Mesenchymal stem cell (in vitro differentiated cells and primary cell): ENCODE measurements at regions not wholly inside any gene's neighbourhood (a gene's known extent, or its start where the extent isn't known, plus 50 kb on each side); places are given as distances from the start of the nearest gene placed in this dataset.

Experiments used
- DNase-seq: peaks from one replicate; pipeline ENCODE4 v3.0.0-alpha.2; 2013
- H2AFZ ChIP-seq: one replicate; pipeline ENCODE4 v1.6.1; 2013; ENCODE audit warnings: low read depth, mild to moderate bottlenecking, control low read depth, inconsistent platforms, low read length, moderate library complexity
- H2AK5ac ChIP-seq: 2 replicates; pipeline ENCODE4 v1.6.1; 2013; ENCODE audit warnings: low read length, moderate library complexity, mild to moderate bottlenecking, inconsistent platforms; ENCODE audit not compliant: severe bottlenecking
- H2BK120ac ChIP-seq: one replicate; pipeline ENCODE4 v1.6.1; 2013; ENCODE audit warnings: low read depth, mild to moderate bottlenecking, inconsistent platforms, low read length, moderate library complexity
- H2BK12ac ChIP-seq, 2 experiments: one replicate each; pipeline ENCODE4 v1.6.1; 2013; ENCODE audit warnings: inconsistent platforms in 2 of 2, low read length in 2 of 2, mild to moderate bottlenecking in 2 of 2, moderate library complexity in 2 of 2, control low read depth in 1 of 2
- H2BK15ac ChIP-seq: one replicate; pipeline ENCODE4 v1.6.1; 2013; ENCODE audit warnings: mild to moderate bottlenecking, low read depth, inconsistent platforms; ENCODE audit not compliant: poor library complexity, severe bottlenecking
- H2BK5ac ChIP-seq: 2 replicates; pipeline ENCODE4 v1.6.1; 2013; ENCODE audit warnings: low read depth, mild to moderate bottlenecking, low read length, control low read depth, inconsistent platforms; ENCODE audit not compliant: poor library complexity, severe bottlenecking
- H3K14ac ChIP-seq, 2 experiments: one replicate each; pipeline ENCODE4 v1.6.1; 2013; ENCODE audit warnings: inconsistent platforms in 2 of 2, low read length in 2 of 2, control low read depth in 1 of 2, mild to moderate bottlenecking in 1 of 2, moderate library complexity in 1 of 2
- H3K18ac ChIP-seq, 2 experiments: one replicate each; pipeline ENCODE4 v1.6.1; 2013; ENCODE audit warnings: inconsistent platforms in 2 of 2, low read length in 2 of 2, control low read depth in 1 of 2, low read depth in 1 of 2, mild to moderate bottlenecking in 1 of 2
- H3K23ac ChIP-seq, 2 experiments: one replicate each; pipeline ENCODE4 v1.6.1; 2013; ENCODE audit warnings: inconsistent platforms in 2 of 2, low read length in 2 of 2, mild to moderate bottlenecking in 2 of 2, moderate library complexity in 2 of 2, control low read depth in 1 of 2
- H3K27ac ChIP-seq: 2 replicates; pipeline ENCODE4 v1.5.1; 2013; ENCODE audit warnings: mild to moderate bottlenecking, moderate library complexity, low read length, control low read depth, inconsistent platforms; ENCODE audit not compliant: poor library complexity, severe bottlenecking
- H3K27me3 ChIP-seq, 2 experiments: 2 replicates each; pipeline versions ENCODE4 v1.6.1 to v1.7.0; 2013; ENCODE audit warnings: low read length in 2 of 2, mild to moderate bottlenecking in 2 of 2, moderate library complexity in 2 of 2, control low read depth in 1 of 2, inconsistent platforms in 1 of 2; ENCODE audit not compliant: control insufficient read depth in 1 of 2, insufficient read depth in 1 of 2
- H3K36me3 ChIP-seq, 2 experiments: 2 replicates each; pipeline versions ENCODE4 v1.6.1 to v1.7.0; 2013; ENCODE audit warnings: low read length in 2 of 2, control low read depth in 1 of 2, inconsistent platforms in 1 of 2, low read depth in 1 of 2, mild to moderate bottlenecking in 1 of 2; ENCODE audit not compliant: insufficient read depth in 2 of 2, control insufficient read depth in 1 of 2
- H3K4ac ChIP-seq, 2 experiments: one replicate each; pipeline ENCODE4 v1.6.1; 2013; ENCODE audit warnings: inconsistent platforms in 2 of 2, low read length in 2 of 2, mild to moderate bottlenecking in 2 of 2, moderate library complexity in 2 of 2, control low read depth in 1 of 2, low read depth in 1 of 2
- H3K4me1 ChIP-seq: 2 replicates; pipeline ENCODE4 v1.6.1; 2013; ENCODE audit warnings: low read depth, low read length, control low read depth; ENCODE audit not compliant: control insufficient read depth, insufficient read depth
- H3K4me2 ChIP-seq: 2 replicates; pipeline ENCODE4 v1.6.1; 2013; ENCODE audit warnings: low read length, mild to moderate bottlenecking, inconsistent platforms; ENCODE audit not compliant: poor library complexity, severe bottlenecking
- H3K4me3 ChIP-seq, 2 experiments: 2 replicates each; pipeline versions ENCODE4 v1.5.1 to v1.7.0; 2013; ENCODE audit warnings: low read length in 2 of 2, mild to moderate bottlenecking in 2 of 2, control low read depth in 1 of 2, low read depth in 1 of 2; ENCODE audit not compliant: insufficient read depth in 1 of 2
- H3K79me1 ChIP-seq: replicated peaks from 2 replicates; pipeline ENCODE4 v1.6.1; 2013; ENCODE audit warnings: mild to moderate bottlenecking, control low read depth, low read length, inconsistent platforms; ENCODE audit not compliant: poor library complexity, severe bottlenecking
- H3K9ac ChIP-seq: 2 replicates; pipeline ENCODE4 v1.7.0; 2013; ENCODE audit warnings: mild to moderate bottlenecking, low read length, moderate library complexity
- H3K9me3 ChIP-seq: 2 replicates; pipeline ENCODE4 v1.7.0; 2013; ENCODE audit warnings: mild to moderate bottlenecking, low read length; ENCODE audit not compliant: control insufficient read depth
- H4K8ac ChIP-seq: one replicate; pipeline ENCODE4 v1.6.1; 2013; ENCODE audit warnings: inconsistent platforms, mild to moderate bottlenecking, low read length, moderate library complexity
- H4K91ac ChIP-seq: one replicate; pipeline ENCODE4 v1.6.1; 2013; ENCODE audit warnings: mild to moderate bottlenecking, low read length, inconsistent platforms
- WGBS: methylation state at CpG from one replicate; pipeline ENCODE4 v1.1.7; 2013; ENCODE audit warnings: mixed read lengths; 5-methylcytosine and 5-hydroxymethylcytosine counted together

- DNase-seq, result no peak
- H3K4ac ChIP-seq, result no peak overlapping the region
- no peak overlapping the region for H4K91ac ChIP-seq
- H4K8ac ChIP-seq, result no peak overlapping the region
- H2BK5ac ChIP-seq, result no peak overlapping the region
- H3K27me3 ChIP-seq, result no peaks in the 10 kb centered on the region
- no peak overlapping the region for H2BK15ac ChIP-seq
- H3K4me2 ChIP-seq, result no peak overlapping the region
- no peak overlapping the region for H3K14ac ChIP-seq
- no peaks in the 10 kb centered on the region for H3K36me3 ChIP-seq
- H2BK12ac ChIP-seq, result no peak overlapping the region
- no peaks in the 10 kb centered on the region for H3K9me3 ChIP-seq
- no peaks in the 10 kb centered on the region for H3K4me1 ChIP-seq
- no peak overlapping the region for H3K23ac ChIP-seq
- H3K4me3 ChIP-seq, result no peak overlapping the region
- H2BK120ac ChIP-seq, result no peak overlapping the region
- H3K9ac ChIP-seq, result no peak overlapping the region
- no peaks in the 10 kb centered on the region for H3K79me1 ChIP-seq
- no peak overlapping the region for H2AFZ ChIP-seq
- H2AK5ac ChIP-seq, result no peak overlapping the region
- no peak overlapping the region for H3K27ac ChIP-seq
- no peak overlapping the region for H3K18ac ChIP-seq
- WGBS, result 95% methylated on average over 3 of the region's 3 CpGs
Measured at GRCh38 chr4:55249476-55249875, 96.6 kb upstream of the SRD5A3 start.

GRCh38 chr4:55251342-55251741 is 94.7 kb upstream of the SRD5A3 start:
- H3K4me1 ChIP-seq, result no peaks in the 10 kb centered on the region
- H3K27ac ChIP-seq, result no peak overlapping the region
- H3K4me3 ChIP-seq, result no peak overlapping the region
- no peak overlapping the region for H3K9ac ChIP-seq
- H2BK5ac ChIP-seq, result no peak overlapping the region
- H2BK12ac ChIP-seq, result no peak overlapping the region
- H3K18ac ChIP-seq, result no peak overlapping the region
- H3K23ac ChIP-seq, result no peak overlapping the region
- H2AK5ac ChIP-seq, result no peak overlapping the region
- DNase-seq, result no peak
- H3K27me3 ChIP-seq, result no peaks in the 10 kb centered on the region
- H4K91ac ChIP-seq, result no peak overlapping the region
- H2BK120ac ChIP-seq, result no peak overlapping the region
- no peak overlapping the region for H3K4ac ChIP-seq
- H2AFZ ChIP-seq, result no peak overlapping the region
- no peaks in the 10 kb centered on the region for H3K36me3 ChIP-seq
- 64% methylated on average over 3 of the region's 4 CpGs for WGBS
- H3K4me2 ChIP-seq, result no peak overlapping the region
- H2BK15ac ChIP-seq, result no peak overlapping the region
- H4K8ac ChIP-seq, result no peak overlapping the region
- no peaks in the 10 kb centered on the region for H3K79me1 ChIP-seq
- no peak overlapping the region for H3K14ac ChIP-seq
- no peaks in the 10 kb centered on the region for H3K9me3 ChIP-seq

- Histone ChIP-seq H3K9me3 (no peaks in the 10 kb centered on the region), H2BK5ac (no peak overlapping the region), H3K14ac (no peak overlapping the region), H3K18ac (no peak overlapping the region), H2AK5ac (no peak overlapping the region), H3K27ac (no peak overlapping the region), H2BK12ac (no peak overlapping the region), H2BK15ac (no peak overlapping the region), H4K8ac (no peak overlapping the region), H4K91ac (no peak overlapping the region), H3K4ac (no peak overlapping the region), H3K4me3 (no peak overlapping the region), H3K4me1 (no peaks in the 10 kb centered on the region), H3K79me1 (no peaks in the 10 kb centered on the region), H3K4me2 (no peak overlapping the region), H3K36me3 (no peaks in the 10 kb centered on the region), H3K9ac (no peak overlapping the region), H2AFZ (no peak overlapping the region), H3K23ac (no peak overlapping the region), H3K27me3 (no peaks in the 10 kb centered on the region), H2BK120ac (no peak overlapping the region)
- 94% methylated on average over 4 of the region's 5 CpGs for WGBS
- no peak for DNase-seq
Measured at GRCh38 chr4:55251896-55252295, 94.1 kb upstream of the SRD5A3 start.

- Histone ChIP-seq H3K27me3 (no peaks in the 10 kb centered on the region), H3K4me3 (no peak overlapping the region), H3K23ac (no peak overlapping the region), H4K91ac (no peak overlapping the region), H3K36me3 (no peaks in the 10 kb centered on the region), H3K14ac (no peak overlapping the region), H2BK15ac (no peak overlapping the region), H2BK12ac (no peak overlapping the region), H2AK5ac (no peak overlapping the region), H2BK120ac (no peak overlapping the region), H3K79me1 (no peaks in the 10 kb centered on the region), H3K4me1 (no peaks in the 10 kb centered on the region), H3K4me2 (no peak overlapping the region), H3K18ac (no peak overlapping the region), H2BK5ac (no peak overlapping the region), H3K27ac (no peak overlapping the region), H3K4ac (peak overlapping the region in 1 of 2 experiments; percentile 20), H2AFZ (no peak overlapping the region), H3K9ac (no peak overlapping the region), H4K8ac (peak overlapping the region; percentile 4), H3K9me3 (no peaks in the 10 kb centered on the region)
- 68% methylated on average over 6 of the region's 8 CpGs for WGBS
- DNase-seq, result no peak
Measured at GRCh38 chr4:55253948-55254593, 92.0 kb upstream of the SRD5A3 start.
